ENCODE measurements at regions not wholly inside any gene's neighbourhood (a gene's known extent, or its start where the extent isn't known, plus 50 kb on each side); places are given as distances from the start of the nearest gene placed in this dataset.

DNA sequence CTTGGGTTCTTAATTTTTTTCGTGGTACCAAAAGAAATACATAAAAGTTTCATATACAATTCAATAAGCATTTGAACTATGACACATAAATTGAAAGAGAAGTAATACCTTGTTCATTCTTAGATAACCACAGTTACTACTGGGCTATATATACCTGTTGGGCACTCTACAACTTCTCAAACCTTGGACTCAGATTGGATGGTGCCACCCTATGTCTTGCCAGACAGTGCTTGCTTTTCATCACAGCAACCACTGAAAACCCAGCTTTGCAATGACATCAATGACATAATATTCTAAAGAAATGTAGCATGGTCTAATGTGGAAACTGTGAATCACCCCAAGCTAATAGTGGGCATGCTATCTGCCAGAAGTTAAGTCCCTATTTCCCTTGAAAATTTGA, 62.8 kb upstream of the DPH5 start:
- in situ Hi-C loops (cut with MboI; ENCODE audit: low sequenced_read_pairs, unreplicated experiment) = no loop called here
- no peak for DNase-seq (ENCODE audit: low spot score)
- TF ChIP-seq, protein P1, sequence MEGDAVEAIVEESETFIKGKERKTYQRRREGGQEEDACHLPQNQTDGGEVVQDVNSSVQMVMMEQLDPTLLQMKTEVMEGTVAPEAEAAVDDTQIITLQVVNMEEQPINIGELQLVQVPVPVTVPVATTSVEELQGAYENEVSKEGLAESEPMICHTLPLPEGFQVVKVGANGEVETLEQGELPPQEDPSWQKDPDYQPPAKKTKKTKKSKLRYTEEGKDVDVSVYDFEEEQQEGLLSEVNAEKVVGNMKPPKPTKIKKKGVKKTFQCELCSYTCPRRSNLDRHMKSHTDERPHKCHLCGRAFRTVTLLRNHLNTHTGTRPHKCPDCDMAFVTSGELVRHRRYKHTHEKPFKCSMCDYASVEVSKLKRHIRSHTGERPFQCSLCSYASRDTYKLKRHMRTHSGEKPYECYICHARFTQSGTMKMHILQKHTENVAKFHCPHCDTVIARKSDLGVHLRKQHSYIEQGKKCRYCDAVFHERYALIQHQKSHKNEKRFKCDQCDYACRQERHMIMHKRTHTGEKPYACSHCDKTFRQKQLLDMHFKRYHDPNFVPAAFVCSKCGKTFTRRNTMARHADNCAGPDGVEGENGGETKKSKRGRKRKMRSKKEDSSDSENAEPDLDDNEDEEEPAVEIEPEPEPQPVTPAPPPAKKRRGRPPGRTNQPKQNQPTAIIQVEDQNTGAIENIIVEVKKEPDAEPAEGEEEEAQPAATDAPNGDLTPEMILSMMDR (IDR thresholded peaks at IDR 0.05; ENCODE audit: borderline replicate concordance, control extremely low read depth, extremely low read depth, insufficient read depth, missing control alignments) = no peak

DNA sequence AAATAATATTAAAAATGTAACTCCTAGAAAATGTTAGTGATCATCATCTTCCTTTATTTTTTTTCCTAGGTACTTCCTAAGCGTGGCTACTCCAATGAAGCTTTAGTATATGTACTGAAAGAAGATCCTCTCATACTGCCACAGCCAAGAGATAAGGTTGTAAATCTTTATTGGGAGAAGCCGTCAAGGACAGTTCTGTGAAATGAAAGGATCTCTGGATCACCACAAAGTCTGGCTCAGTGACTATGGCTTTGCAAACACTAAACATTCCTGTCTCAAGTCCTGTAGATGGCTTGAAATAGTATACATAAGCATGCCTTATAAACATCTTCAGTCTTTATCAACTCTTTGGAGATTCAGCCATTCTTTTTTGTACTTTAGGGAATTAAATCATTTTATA, 61.2 kb upstream of the DPH5 start:
- DNase-seq (ENCODE audit: low spot score) = no peak
- TF ChIP-seq, protein P1 (IDR thresholded peaks at IDR 0.05; ENCODE audit: borderline replicate concordance, control extremely low read depth, extremely low read depth, insufficient read depth, missing control alignments) = no peak
- in situ Hi-C loops (cut with MboI; ENCODE audit: low sequenced_read_pairs, unreplicated experiment) = no loop called here

DNA sequence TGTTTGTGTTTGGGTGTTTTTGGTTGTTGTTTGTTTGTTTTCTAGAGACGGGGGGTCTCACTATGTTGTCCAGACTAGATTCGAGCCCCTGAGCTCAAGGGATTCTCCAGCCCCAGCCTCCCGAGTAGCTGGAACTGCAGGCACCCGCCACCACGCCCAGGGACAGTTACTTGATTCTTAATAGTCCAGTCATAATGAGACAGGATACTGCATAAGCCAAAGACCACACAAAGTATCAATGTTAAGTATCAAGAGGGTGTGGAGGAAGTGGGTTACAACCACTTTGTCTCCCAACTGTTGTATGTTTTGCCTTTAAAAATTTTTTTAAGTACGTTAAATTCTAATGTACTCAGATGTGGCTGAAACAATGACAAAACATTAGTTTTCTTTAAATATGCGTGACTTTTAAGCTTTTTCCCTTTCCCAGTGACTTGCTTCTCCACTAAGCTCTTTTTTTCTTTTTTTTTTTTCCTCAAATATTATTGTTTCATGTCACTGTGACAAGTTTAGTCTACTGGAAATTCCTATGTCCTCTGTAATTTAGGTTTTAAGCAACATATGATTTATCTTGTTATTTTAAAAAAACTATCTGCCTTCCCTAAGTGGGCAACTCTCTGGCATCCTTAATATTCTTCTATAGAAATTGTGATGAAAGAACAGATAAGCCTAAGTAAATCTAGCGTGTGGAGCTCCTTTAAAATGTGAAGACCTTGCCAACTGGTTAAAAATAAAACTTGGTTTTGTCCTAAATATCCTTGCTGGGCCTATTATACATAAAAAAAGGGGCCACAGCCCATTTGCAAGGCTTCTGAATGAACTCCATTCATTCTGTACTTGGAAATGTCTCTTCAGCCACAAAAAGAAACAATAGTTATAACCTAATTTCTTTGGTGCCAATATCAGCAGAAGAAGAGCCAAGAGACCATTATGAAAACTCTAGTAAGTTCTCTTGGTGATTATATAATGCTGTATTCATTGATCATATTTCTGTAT, 56.2 kb upstream of the DPH5 start:
- in situ Hi-C loops (cut with MboI; ENCODE audit: low sequenced_read_pairs, unreplicated experiment) = no loop called here
- TF ChIP-seq, protein P1 (IDR thresholded peaks at IDR 0.05; ENCODE audit: borderline replicate concordance, control extremely low read depth, extremely low read depth, insufficient read depth, missing control alignments) = no peak
- peak; percentile 28 for DNase-seq (ENCODE audit: low spot score)

DNA sequence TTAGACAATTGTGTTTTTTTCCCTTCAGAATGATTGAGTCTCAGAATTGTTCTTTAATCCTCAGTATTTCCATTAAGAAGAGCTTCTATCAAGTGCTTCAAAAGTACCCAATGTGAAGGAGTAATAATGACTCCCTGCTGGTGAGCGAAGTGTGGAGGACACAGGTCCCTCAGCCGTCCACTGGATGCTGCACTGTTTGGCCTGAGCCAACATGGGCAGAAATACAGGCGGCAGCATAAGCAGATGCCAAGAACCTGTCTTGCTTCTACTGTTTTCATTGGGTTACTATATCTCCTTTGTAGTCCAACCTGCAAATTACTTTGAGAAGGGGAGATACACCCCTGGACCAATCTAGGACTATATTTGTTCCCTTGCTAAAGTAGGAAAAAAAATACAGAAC, 55.3 kb upstream of the DPH5 start:
- DNase-seq (ENCODE audit: low spot score) = no peak
- TF ChIP-seq, protein P1 (IDR thresholded peaks at IDR 0.05; ENCODE audit: borderline replicate concordance, control extremely low read depth, extremely low read depth, insufficient read depth, missing control alignments) = no peak
- in situ Hi-C loops (cut with MboI; ENCODE audit: low sequenced_read_pairs, unreplicated experiment) = no loop called here

DNA sequence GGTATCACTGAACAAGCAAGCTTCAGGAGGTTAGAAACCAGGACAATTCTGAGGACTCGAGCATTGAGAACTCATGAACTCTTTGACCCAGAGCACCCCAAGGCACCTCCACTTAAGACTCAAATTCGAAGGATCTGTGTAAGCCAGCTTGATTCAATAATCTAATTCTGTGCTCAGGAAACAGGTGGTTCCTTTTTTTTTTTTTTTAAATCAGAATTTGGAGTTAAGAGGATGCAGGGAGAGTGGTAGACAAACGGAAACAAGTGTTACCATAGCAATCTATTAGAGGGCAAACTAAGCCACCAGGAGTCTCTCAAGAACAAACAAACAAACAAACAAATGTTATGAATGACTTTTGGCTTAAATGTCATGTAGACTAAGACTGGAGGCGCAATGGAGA, 53.8 kb upstream of the DPH5 start:
- DNase-seq (ENCODE audit: low spot score) = no peak
- in situ Hi-C loops (cut with MboI; ENCODE audit: low sequenced_read_pairs, unreplicated experiment) = no loop called here

DNA sequence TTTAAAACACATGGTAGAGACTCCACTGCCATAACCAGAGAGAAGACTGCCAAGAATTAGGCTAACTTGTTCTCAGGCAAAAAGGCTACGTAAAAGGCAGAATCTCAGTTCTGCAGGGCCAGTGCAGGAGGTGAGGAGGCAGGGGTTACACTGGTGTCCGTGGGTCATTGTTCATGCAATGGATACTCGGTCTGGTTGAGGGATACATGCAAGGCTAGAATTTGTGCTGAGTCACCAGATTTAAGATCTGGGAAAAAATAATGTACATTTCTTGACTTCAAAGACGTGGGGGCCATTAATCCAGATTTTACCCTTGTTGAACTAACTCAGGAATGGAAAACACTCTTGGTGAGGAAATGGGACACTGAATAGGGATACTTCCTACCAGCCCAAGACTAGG, 52.3 kb upstream of the DPH5 start:
- TF ChIP-seq, protein P1 (IDR thresholded peaks at IDR 0.05; ENCODE audit: borderline replicate concordance, control extremely low read depth, extremely low read depth, insufficient read depth, missing control alignments) = no peak
- DNase-seq (ENCODE audit: low spot score) = no peak
- in situ Hi-C loops (cut with MboI; ENCODE audit: low sequenced_read_pairs, unreplicated experiment) = no loop called here

More for the DNA sequence above, 53.8 kb upstream of the DPH5 start:
- TF ChIP-seq, protein P1 (IDR thresholded peaks at IDR 0.05; ENCODE audit: borderline replicate concordance, control extremely low read depth, extremely low read depth, insufficient read depth, missing control alignments) = no peak
